Spleen (tissue), 11 donors: ENCODE measurements at regions not wholly inside any gene's neighbourhood (a gene's known extent, or its start where the extent isn't known, plus 50 kb on each side); places are given as distances from the start of the nearest gene placed in this dataset.

ENCODE experiments used
- DNase-seq: peaks from one replicate; pipeline ENCODE4 v3.0.0-alpha.2; 2020
- H3K27ac ChIP-seq, 8 donors: fragments of 200-600 bp; sonication (generic) in 7 of 8; 1 replicate in 4 of 8; 2 replicates in 4 of 8; pipeline versions ENCODE4 v1.5.0 to v1.8.0; 2016 to 2021; ENCODE audit warnings: inconsistent platforms in 4 of 8, mild to moderate bottlenecking in 4 of 8, moderate library complexity in 1 of 8
- H3K27me3 ChIP-seq, 7 donors: fragments of 200-600 bp; sonication (generic) in 6 of 7; replicated peaks in 1 of 7; 1 replicate in 4 of 7; 2 replicates in 3 of 7; pipeline versions ENCODE4 v1.5.0 to v1.8.0; 2016 to 2021; ENCODE audit warnings: inconsistent platforms in 3 of 7, mild to moderate bottlenecking in 1 of 7
- H3K36me3 ChIP-seq, 6 donors: fragments of 200-600 bp; sonication (generic) in 5 of 6; 1 replicate in 4 of 6; 2 replicates in 2 of 6; pipeline versions ENCODE4 v1.5.0 to v1.8.0; 2016 to 2021; ENCODE audit warnings: inconsistent platforms in 2 of 6
- H3K4me1 ChIP-seq, 6 donors: fragments of 200-600 bp; sonication (generic) in 5 of 6; 1 replicate in 3 of 6; 2 replicates in 3 of 6; pipeline versions ENCODE4 v1.5.0 to v1.8.0; 2016 to 2021; ENCODE audit warnings: inconsistent platforms in 3 of 6
- H3K4me3 ChIP-seq, 8 donors: fragments of 200-600 bp; sonication (generic) in 7 of 8; 1 replicate in 4 of 8; 2 replicates in 4 of 8; pipeline versions ENCODE4 v1.5.0 to v1.8.0; 2016 to 2021; ENCODE audit warnings: inconsistent platforms in 4 of 8, mild to moderate bottlenecking in 4 of 8, moderate library complexity in 2 of 8
- H3K9me3 ChIP-seq, 8 donors: fragments of 200-600 bp; sonication (generic) in 7 of 8; 1 replicate in 4 of 8; 2 replicates in 4 of 8; pipeline versions ENCODE4 v1.5.0 to v1.8.0; 2016 to 2021; ENCODE audit warnings: inconsistent platforms in 4 of 8
- CTCF ChIP-seq, 11 experiments: fragments of 200-600 bp in 7 of 11; fragments of 450-650 bp in 4 of 11; sonication (generic) in 4 of 11; IDR thresholded peaks in 8 of 11; conservative IDR thresholded peaks in 3 of 11; 1 replicate in 7 of 11; 2 replicates in 4 of 11; pipeline versions ENCODE4 v1.4.0 to v1.8.0; 2016 to 2021; ENCODE audit warnings: antibody characterized with exemption in 11 of 11, inconsistent platforms in 4 of 11, mild to moderate bottlenecking in 1 of 11
- POLR2A ChIP-seq, 3 donors: fragments of 450-650 bp; IDR thresholded peaks; one replicate each; pipeline ENCODE4 v1.5.1; 2017; ENCODE audit warnings: antibody characterized with exemption in 3 of 3, mild to moderate bottlenecking in 1 of 3
- POLR2AphosphoS5 ChIP-seq, 3 donors: sonication (generic); formaldehyde crosslinking; IDR thresholded peaks; one replicate each; pipeline ENCODE4 v1.5.1; 2017; ENCODE audit warnings: antibody characterized with exemption in 3 of 3
- WGBS, 5 donors: extraction: QIAGEN DNeasy Blood & Tissue Kit in 3 of 5; methylation state at CpG; one replicate each; pipeline versions ENCODE4 v1.1.5 to v1.1.7; 2013 to 2018; 5-methylcytosine and 5-hydroxymethylcytosine counted together
- intact Hi-C: fragments of 100-400 bp; cut with DNase I; formaldehyde crosslinking; loops from one replicate; pipeline ENCODE4 v1.15.0; 2023; ENCODE audit warnings: low total_unique reads
- donor health status: healthy with polysubstance abuse.
- donor health status: DM: no; HTN: no; CAD: no; lungs with moderate emphysema.
- donor health status: DM: no; HTN: no; CAD: no.
- donor health status: Bipolar disorder and iron deficiency.
- donor health status: healthy.
- donor health status: DM: no; HTN: no; CAD: no.
- donor health status: DM: yes; HTN: yes; CAD: no.

GRCh38 chr10:54903745-54904144 lies 102.7 kb upstream of the PCDH15 start:
- no peaks in the 10 kb centered on the region for H3K9me3 ChIP-seq
- no peak for TF ChIP-seq POLR2AphosphoS5 (IDR thresholded peaks at IDR 0.05)
- no peak overlapping the region for H3K27ac ChIP-seq
- WGBS, 5 donors: 59 to 85% (median 69%) methylated on average over 1 of the region's 1 CpG
- H3K4me1 ChIP-seq: no peaks in the 10 kb centered on the region
- no peak overlapping the region for H3K4me3 ChIP-seq
- H3K36me3 ChIP-seq: no peaks in the 10 kb centered on the region
- intact Hi-C loops: no loop called here
- DNase-seq: no peak
- H3K27me3 ChIP-seq: no peaks in the 10 kb centered on the region

GRCh38 chr10:54900584-54900983 lies 99.6 kb upstream of the PCDH15 start:
- no peaks in the 10 kb centered on the region for H3K4me1 ChIP-seq
- H3K36me3 ChIP-seq: no peaks in the 10 kb centered on the region
- 68 to 88% (median 79%) methylated on average over 1 of the region's 1 CpG for WGBS, 5 donors
- no peak overlapping the region for H3K4me3 ChIP-seq
- H3K27me3 ChIP-seq: no peaks in the 10 kb centered on the region
- intact Hi-C loops: no loop called here
- TF ChIP-seq POLR2A (IDR thresholded peaks at IDR 0.05) (no peak), POLR2AphosphoS5 (IDR thresholded peaks at IDR 0.05) (no peak), CTCF (IDR thresholded peaks at IDR 0.05 in 8 of 11, conservative IDR thresholded peaks at IDR 0.05 in 3 of 11) (no peak)
- no peak overlapping the region for H3K27ac ChIP-seq
- no peak for DNase-seq
- H3K9me3 ChIP-seq: no peaks in the 10 kb centered on the region

DNA sequence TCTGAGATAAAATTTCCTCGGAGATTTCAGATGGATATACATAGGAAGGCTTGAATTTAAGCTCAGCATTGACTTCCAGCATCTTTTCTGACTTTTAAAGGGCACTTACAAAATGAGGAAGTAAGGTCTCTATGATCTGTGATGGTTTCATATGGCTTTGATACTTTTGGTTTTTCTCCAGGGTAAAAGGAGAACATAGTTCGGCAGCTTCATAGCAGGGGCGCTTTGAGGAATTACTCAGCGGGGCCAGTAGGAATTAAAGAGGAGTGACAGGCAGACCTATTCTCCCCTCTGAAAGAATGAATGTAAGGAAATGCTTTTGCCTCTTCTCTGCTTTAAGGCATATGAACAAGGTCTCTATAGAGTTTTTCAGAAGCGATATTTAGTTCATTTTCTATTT lies 80.0 kb upstream of the PCDH15 start:
- DNase-seq: no peak
- TF ChIP-seq POLR2AphosphoS5 (IDR thresholded peaks at IDR 0.05) (no peak), POLR2A (IDR thresholded peaks at IDR 0.05) (no peak), CTCF (IDR thresholded peaks at IDR 0.05 in 8 of 11, conservative IDR thresholded peaks at IDR 0.05 in 3 of 11) (no peak)
- intact Hi-C loops: no loop called here
- Histone ChIP-seq H3K9me3 (no peaks in the 10 kb centered on the region), H3K4me1 (no peaks in the 10 kb centered on the region), H3K27me3 (no peaks in the 10 kb centered on the region), H3K27ac (no peak overlapping the region), H3K36me3 (no peaks in the 10 kb centered on the region), H3K4me3 (no peak overlapping the region)
- WGBS, 5 donors: 43 to 51% (median 47%) methylated on average over 5 of the region's 5 CpGs

DNA sequence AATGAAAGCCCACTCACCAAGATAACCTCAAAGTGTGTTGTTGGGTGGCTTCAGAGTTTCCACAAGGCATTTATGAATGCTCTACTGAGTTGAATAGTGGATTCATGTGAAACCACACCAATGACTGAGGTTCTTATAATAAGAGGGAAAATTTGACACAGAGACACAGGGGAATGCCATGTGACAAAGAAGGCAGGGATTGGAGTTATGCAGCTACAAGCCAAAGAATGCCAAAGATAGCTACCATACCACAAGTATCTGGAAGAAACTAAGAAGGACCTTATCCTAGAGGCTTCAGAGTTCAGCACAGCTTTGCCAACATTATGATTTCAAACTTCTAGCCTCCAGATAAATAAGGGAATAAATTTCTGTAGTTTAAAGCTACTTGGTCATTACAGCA lies 68.0 kb upstream of the PCDH15 start:
- TF ChIP-seq CTCF (IDR thresholded peaks at IDR 0.05 in 8 of 11, conservative IDR thresholded peaks at IDR 0.05 in 3 of 11) (no peak), POLR2A (IDR thresholded peaks at IDR 0.05) (no peak), POLR2AphosphoS5 (IDR thresholded peaks at IDR 0.05) (no peak)
- Histone ChIP-seq H3K36me3 (no peaks in the 10 kb centered on the region), H3K27ac (no peak overlapping the region), H3K4me3 (no peak overlapping the region), H3K4me1 (no peaks in the 10 kb centered on the region), H3K9me3 (peaks cover 0 to 4% (median 0%) of the 10 kb centered on the region in 8 donors), H3K27me3 (no peaks in the 10 kb centered on the region)
- DNase-seq: no peak
- intact Hi-C loops: no loop called here

DNA sequence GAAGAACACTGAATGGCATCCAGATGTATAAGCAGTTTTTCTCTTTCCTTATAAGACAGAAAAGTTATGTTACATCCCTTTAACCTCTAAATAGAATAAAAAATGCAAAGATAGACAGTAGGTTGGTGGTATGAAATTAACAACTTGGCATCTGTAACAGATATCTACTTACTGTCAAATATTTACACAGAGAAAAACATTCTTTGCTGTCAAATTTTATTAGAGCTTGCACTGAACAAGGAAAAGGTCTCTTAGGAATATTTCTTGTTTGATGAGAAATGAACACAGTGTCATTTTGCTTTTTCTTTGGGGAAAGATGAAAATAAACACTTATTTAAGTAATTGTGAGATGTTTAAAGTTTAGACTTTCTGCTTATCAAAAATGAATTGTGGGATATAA lies 65.6 kb upstream of the PCDH15 start:
- H3K36me3 ChIP-seq: no peaks in the 10 kb centered on the region
- H3K27me3 ChIP-seq: no peaks in the 10 kb centered on the region
- H3K9me3 ChIP-seq: peaks cover 0 to 4% (median 0%) of the 10 kb centered on the region in 8 donors
- intact Hi-C loops: no loop called here
- no peak overlapping the region for H3K27ac ChIP-seq
- H3K4me3 ChIP-seq: no peak overlapping the region
- TF ChIP-seq CTCF (IDR thresholded peaks at IDR 0.05 in 8 of 11, conservative IDR thresholded peaks at IDR 0.05 in 3 of 11) (no peak), POLR2AphosphoS5 (IDR thresholded peaks at IDR 0.05) (no peak), POLR2A (IDR thresholded peaks at IDR 0.05) (no peak)
- DNase-seq: no peak
- H3K4me1 ChIP-seq: no peaks in the 10 kb centered on the region
